ENCODE measurements at regions not wholly inside any gene's neighbourhood (a gene's known extent, or its start where the extent isn't known, plus 50 kb on each side); places are given as distances from the start of the nearest gene placed in this dataset.
"Not testable (repeated sequence)": the region's sequence is repeated elsewhere in the genome, so short reads cannot be mapped to it uniquely, and the experiment has no call there.

DNA sequence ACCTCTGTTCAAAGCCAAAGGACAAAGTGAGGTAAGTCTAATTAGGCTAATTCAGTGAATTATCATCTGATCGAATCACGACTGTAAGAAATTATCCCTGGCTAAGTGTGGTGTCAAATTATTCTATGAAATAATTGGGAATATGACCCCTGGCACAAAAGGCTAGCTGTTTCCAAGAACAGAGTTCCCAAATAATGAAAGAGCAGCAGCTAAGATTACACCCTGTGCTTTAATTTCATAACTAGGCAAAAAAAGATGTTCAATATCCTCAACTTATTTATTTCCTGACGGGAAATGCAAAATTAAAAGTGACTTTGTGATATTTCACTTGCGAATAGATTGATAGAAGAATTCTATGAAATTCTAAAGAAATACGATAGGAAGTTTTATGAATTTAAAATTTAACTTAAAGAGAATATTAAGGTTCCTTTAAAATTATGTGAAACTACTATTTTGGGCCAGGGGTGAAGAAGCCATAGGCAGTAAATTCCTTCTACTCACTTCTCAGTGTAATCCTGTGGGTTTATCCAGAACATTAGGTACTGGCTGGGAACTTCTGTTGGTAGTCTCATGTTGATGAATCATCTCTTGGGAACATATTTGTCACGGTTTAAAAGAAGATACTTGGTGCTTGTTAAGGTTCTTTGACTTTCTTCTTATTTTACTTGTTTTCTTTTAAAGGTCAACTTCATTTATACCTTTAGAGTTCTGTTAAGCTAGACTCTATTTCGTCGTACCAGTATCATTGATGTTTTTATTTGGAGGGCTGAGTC lies 148.5 kb downstream of the POLR1F start:
- no peak for TF ChIP-seq CTCF (IDR thresholded peaks at IDR 0.05; ENCODE audit: unreplicated experiment)
- Mint-ChIP-seq H3K4me3 (no peak overlapping the region), H3K27ac (no peak overlapping the region), H3K27me3 (ENCODE audit: low read depth) (peaks cover 4% of the 10 kb centered on the region), H3K4me1 (no peaks in the 10 kb centered on the region), H3K9me3 (peaks cover 8% of the 10 kb centered on the region), H3K36me3 (peaks cover 2% of the 10 kb centered on the region)
- DNase-seq (ENCODE audit: low spot score in 2 of 2, unreplicated experiment in 2 of 2), result no peak

GRCh38 chr7:19558527-19558926 lies 150.3 kb downstream of the POLR1F start:
- DNase-seq (ENCODE audit: low spot score in 2 of 2, unreplicated experiment in 2 of 2), result no peak
- Mint-ChIP-seq H3K4me1 (no peaks in the 10 kb centered on the region), H3K9me3 (peaks cover 8% of the 10 kb centered on the region), H3K36me3 (peaks cover 2% of the 10 kb centered on the region), H3K27me3 (ENCODE audit: low read depth) (peaks cover 4% of the 10 kb centered on the region), H3K4me3 (no peak overlapping the region), H3K27ac (no peak overlapping the region)
- TF ChIP-seq CTCF (IDR thresholded peaks at IDR 0.05; ENCODE audit: unreplicated experiment), result no peak

DNA sequence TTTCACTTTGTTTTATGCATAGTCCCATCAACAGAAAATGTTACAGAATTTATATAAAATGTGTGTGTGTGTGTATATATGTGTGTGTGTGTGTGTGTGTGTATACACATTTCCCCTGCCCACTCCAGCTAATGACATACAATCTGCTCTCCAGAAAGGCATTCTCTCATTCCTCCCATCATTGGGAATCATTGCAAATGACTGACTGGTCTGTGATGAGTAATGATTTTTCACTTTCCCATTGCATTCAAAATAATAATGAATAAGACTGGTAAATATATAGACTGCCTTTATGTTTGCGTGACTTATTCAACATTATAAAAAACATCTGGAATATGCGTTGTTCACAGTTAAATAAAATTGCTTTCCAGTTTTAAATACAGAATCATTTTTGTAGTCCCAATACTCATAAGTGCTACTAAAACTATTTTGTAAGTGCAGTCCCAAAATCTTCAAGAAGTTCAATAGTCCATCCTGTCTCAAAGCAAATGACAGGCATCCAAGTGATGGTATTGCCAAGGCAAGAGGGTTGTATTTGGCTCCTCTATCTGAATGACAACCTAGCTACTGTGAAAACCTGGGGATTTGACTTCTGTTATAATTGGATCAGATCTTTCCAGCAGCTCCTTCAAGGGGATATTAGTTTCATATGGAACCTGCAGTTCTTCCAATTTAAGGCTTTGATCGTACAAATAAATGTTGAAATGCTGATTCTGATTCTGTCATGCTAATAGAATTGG lies 150.9 kb downstream of the POLR1F start:
- Mint-ChIP-seq H3K4me3 (no peak overlapping the region), H3K27me3 (ENCODE audit: low read depth) (peaks cover 4% of the 10 kb centered on the region), H3K4me1 (no peaks in the 10 kb centered on the region), H3K27ac (no peak overlapping the region), H3K36me3 (peaks cover 2% of the 10 kb centered on the region), H3K9me3 (peaks cover 8% of the 10 kb centered on the region)
- no peak for TF ChIP-seq CTCF (IDR thresholded peaks at IDR 0.05; ENCODE audit: unreplicated experiment)
- no peak for DNase-seq (ENCODE audit: low spot score in 2 of 2, unreplicated experiment in 2 of 2)

DNA sequence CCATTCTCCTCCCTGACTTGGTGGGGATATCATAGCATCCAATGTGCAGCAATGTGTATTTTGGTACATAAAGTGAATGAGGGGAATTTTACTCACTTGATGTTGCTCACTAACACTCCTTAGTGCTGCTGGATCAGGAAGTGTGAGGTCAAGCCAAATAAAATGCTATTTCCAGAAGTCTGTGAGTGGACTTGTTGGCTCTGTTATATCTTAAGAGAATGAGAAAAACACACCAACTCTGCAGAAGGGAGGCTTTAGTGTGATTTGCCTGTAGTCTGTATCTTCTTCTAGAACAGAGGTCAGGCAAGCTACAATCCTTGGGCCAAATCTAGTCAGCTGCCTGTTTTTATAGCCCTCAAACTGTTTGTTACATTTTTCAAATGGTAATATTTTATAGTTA lies 154.3 kb downstream of the POLR1F start:
- TF ChIP-seq CTCF (IDR thresholded peaks at IDR 0.05; ENCODE audit: unreplicated experiment), result no peak

DNA sequence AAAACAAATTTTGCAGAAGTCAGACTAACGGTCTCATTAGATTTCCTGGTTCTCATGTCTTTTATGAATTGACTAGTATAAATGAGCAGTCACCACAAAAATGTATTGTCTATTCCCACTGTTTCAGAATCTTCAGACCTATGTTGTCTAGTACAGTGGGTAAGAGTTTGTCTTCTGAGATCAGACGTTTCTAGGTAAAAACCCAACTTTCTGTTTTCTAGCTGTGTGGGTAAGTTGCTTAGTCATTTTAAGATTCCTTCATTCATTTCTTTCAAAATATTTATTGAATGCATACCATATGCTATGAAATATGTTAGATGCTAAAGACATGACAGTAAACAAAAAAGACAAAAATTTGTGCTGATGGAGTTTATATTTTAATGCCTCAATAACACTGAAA lies 156.3 kb downstream of the POLR1F start:
- no peak for DNase-seq (ENCODE audit: low spot score in 2 of 2, unreplicated experiment in 2 of 2)
- no peak for TF ChIP-seq CTCF (IDR thresholded peaks at IDR 0.05; ENCODE audit: unreplicated experiment)
- H3K27me3 Mint-ChIP-seq (ENCODE audit: low read depth), result peaks cover 4% of the 10 kb centered on the region
- no peak overlapping the region for H3K27ac Mint-ChIP-seq
- H3K4me3 Mint-ChIP-seq, result no peak overlapping the region
- no peaks in the 10 kb centered on the region for H3K4me1 Mint-ChIP-seq
- H3K9me3 Mint-ChIP-seq, result peaks cover 14% of the 10 kb centered on the region
- peaks cover 2% of the 10 kb centered on the region for H3K36me3 Mint-ChIP-seq

More for the DNA sequence above, 154.3 kb downstream of the POLR1F start:
- no peak for DNase-seq (ENCODE audit: low spot score in 2 of 2, unreplicated experiment in 2 of 2)
- Mint-ChIP-seq H3K36me3 (no peaks in the 10 kb centered on the region), H3K9me3 (peaks cover 5% of the 10 kb centered on the region), H3K4me3 (no peak overlapping the region), H3K27ac (no peak overlapping the region), H3K27me3 (ENCODE audit: low read depth) (peaks cover 4% of the 10 kb centered on the region), H3K4me1 (no peaks in the 10 kb centered on the region)

DNA sequence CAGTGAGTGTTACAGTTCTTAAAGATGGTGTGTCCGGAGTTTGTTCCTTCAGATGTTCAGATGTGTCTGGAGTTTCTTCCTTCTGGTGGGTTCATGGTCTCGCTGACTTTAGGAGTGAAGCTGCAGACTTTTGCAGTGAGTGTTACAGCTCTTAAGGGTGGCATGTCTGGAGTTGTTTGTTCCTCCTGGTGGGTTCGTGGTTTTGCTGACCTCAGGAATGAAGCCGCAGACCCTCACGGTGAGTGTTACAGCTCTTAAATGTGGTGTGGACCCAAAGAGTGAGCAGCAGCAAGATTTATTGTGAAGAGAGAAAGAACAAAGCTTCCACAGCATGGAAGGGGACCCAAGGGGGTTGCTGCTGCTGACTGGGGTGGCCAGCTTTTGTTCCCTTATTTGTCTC lies 159.6 kb downstream of the POLR1F start:
- not testable (repeated sequence) for DNase-seq (ENCODE audit: low spot score in 2 of 2, unreplicated experiment in 2 of 2); H3K27ac Mint-ChIP-seq; H3K27me3 Mint-ChIP-seq (ENCODE audit: low read depth); H3K4me3 Mint-ChIP-seq; H3K36me3 Mint-ChIP-seq; H3K4me1 Mint-ChIP-seq
- peaks cover 39% of the 10 kb centered on the region for H3K9me3 Mint-ChIP-seq

Data from mesothelial cell of epicardium (in vitro differentiated cells).